Adrenal gland (tissue), 5 donors: ENCODE measurements at regions not wholly inside any gene's neighbourhood (a gene's known extent, or its start where the extent isn't known, plus 50 kb on each side); places are given as distances from the start of the nearest gene placed in this dataset.

Experiments
- POLR2A ChIP-seq, 2 donors: fragments of 450-650 bp; IDR thresholded peaks; one replicate each; pipeline ENCODE4 v1.6.1; 2017; ENCODE audit warnings: antibody characterized with exemption in 2 of 2, mild to moderate bottlenecking in 2 of 2, moderate library complexity in 1 of 2
- TF ChIP-seq, protein P1 (sequence below), 6 experiments: fragments of 450-650 bp in 4 of 6; fragments of 200-600 bp in 2 of 6; sonication (generic) in 1 of 6; IDR thresholded peaks; 1 replicate in 5 of 6; 2 replicates in 1 of 6; pipeline versions ENCODE4 v1.5.1 to v1.8.0; 2016 to 2021; ENCODE audit warnings: antibody characterized with exemption in 6 of 6, mild to moderate bottlenecking in 2 of 6, moderate library complexity in 1 of 6
- donor health status: DM: no; HTN: no; CAD: no.

DNA sequence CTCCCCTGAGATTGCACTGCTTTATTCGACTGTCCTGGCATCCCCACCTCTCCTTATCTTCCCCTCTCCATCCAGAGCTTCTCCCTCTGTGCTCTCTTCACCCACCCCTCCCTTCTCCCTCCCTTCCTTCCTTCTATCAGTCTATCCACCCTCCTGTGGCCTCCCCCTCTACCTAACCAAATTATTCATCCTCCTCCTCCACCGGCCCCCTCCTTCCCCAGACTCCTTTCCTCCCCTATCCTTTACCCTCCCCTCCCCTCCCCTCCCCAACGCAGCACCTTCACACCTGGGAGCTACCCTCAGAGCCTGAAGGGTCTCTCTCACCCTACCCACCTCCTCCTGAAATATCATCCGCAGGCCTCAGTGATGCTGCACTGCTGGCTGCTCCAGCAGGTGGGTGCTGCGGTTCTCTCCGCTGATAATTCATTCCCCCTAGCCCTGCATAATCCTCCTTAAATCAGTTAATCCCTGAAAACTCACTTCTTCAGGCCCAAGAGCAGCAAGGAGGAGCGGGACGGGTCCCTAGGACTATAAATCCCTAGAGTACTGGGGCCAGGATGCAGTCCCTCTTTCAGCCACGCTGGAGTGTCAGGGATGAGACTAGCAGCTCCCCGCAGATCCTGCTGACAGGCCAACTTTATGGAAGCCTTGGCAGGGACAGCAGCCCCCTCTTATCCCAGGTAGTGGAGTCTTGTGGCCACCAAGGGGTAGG, 97.8 kb downstream of the PCDH1 start:
- TF ChIP-seq POLR2A (IDR thresholded peaks at IDR 0.05): no peak
- TF ChIP-seq, protein P1, sequence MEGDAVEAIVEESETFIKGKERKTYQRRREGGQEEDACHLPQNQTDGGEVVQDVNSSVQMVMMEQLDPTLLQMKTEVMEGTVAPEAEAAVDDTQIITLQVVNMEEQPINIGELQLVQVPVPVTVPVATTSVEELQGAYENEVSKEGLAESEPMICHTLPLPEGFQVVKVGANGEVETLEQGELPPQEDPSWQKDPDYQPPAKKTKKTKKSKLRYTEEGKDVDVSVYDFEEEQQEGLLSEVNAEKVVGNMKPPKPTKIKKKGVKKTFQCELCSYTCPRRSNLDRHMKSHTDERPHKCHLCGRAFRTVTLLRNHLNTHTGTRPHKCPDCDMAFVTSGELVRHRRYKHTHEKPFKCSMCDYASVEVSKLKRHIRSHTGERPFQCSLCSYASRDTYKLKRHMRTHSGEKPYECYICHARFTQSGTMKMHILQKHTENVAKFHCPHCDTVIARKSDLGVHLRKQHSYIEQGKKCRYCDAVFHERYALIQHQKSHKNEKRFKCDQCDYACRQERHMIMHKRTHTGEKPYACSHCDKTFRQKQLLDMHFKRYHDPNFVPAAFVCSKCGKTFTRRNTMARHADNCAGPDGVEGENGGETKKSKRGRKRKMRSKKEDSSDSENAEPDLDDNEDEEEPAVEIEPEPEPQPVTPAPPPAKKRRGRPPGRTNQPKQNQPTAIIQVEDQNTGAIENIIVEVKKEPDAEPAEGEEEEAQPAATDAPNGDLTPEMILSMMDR (IDR thresholded peaks at IDR 0.05): no peak
